ENCODE measurements at regions not wholly inside any gene's neighbourhood (a gene's known extent, or its start where the extent isn't known, plus 50 kb on each side); places are given as distances from the start of the nearest gene placed in this dataset.

DNA sequence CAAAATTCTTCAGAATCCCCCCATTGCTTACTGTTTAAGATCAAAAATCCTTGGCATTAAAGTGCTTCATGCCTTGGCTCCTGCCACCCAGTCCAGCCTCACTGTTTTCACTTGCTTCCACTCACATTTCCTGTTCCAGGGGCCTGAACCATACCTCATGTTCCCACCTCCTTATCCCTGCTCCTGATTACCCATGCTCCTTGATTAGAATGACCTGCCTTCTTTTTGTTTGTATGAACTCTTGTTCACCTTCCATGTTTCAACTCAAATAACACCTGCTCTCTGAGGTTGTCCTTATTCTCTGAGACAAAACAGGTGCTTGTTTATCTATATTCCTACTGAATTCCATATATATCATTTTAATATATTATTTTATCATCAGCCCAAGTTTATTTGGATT lies 77.1 kb upstream of the VSTM2A start:
- TF ChIP-seq POLR2AphosphoS5 (IDR thresholded peaks at IDR 0.05; ENCODE audit: low read depth, low read length) (no peak), SIN3A (IDR thresholded peaks at IDR 0.05; ENCODE audit: borderline replicate concordance, insufficient read depth, low read length) (no peak)

All from PFSK-1 (cell line).